HG03460 (cell line): ENCODE measurements at regions not wholly inside any gene's neighbourhood (a gene's known extent, or its start where the extent isn't known, plus 50 kb on each side); places are given as distances from the start of the nearest gene placed in this dataset.
A peak's percentile ranks its signal among the peaks of the same experiment; 100 is the strongest.

ENCODE experiments used
- ATAC-seq: cut with Tn5 transposase; IDR thresholded peaks from one replicate; pipeline ENCODE4 v1.9.1; 2021; ENCODE audit not compliant: unreplicated experiment

- ATAC-seq, result no peak
These were observed 54.2 kb downstream of the TMEM100 start for GRCh38 chr17:55668312-55668920.

- ATAC-seq, result no peak
These were observed 55.9 kb downstream of the TMEM100 start for GRCh38 chr17:55666806-55667205.

GRCh38 chr17:55664287-55664686 is 58.4 kb downstream of the TMEM100 start:
- ATAC-seq, result peak; percentile 86

- ATAC-seq, result no peak
These were observed 59.3 kb downstream of the TMEM100 start for GRCh38 chr17:55663400-55663799.

GRCh38 chr17:55661963-55662834 is 60.5 kb downstream of the TMEM100 start:
- ATAC-seq, result no peak

- no peak for ATAC-seq
These were observed 61.4 kb downstream of the TMEM100 start for GRCh38 chr17:55661256-55661758.

- ATAC-seq, result no peak
These were observed 62.3 kb downstream of the TMEM100 start for GRCh38 chr17:55660178-55660886.

- no peak for ATAC-seq
These were observed 63.0 kb downstream of the TMEM100 start for GRCh38 chr17:55659661-55660060.

- ATAC-seq, result no peak
These were observed 66.9 kb downstream of the TMEM100 start for GRCh38 chr17:55655777-55656176.

- ATAC-seq, result no peak
These were observed 67.8 kb downstream of the TMEM100 start for GRCh38 chr17:55654821-55655220.

- no peak for ATAC-seq
These were observed 68.6 kb downstream of the TMEM100 start for GRCh38 chr17:55654022-55654421.

- no peak for ATAC-seq
These were observed 69.8 kb downstream of the TMEM100 start for GRCh38 chr17:55652825-55653224.

GRCh38 chr17:55652114-55652823 is 70.4 kb downstream of the TMEM100 start:
- no peak for ATAC-seq

GRCh38 chr17:55649957-55650597 is 72.6 kb downstream of the TMEM100 start:
- no peak for ATAC-seq

GRCh38 chr17:55648086-55648485 is 74.6 kb downstream of the TMEM100 start:
- ATAC-seq, result no peak

GRCh38 chr17:55645361-55645760 is 77.3 kb downstream of the TMEM100 start:
- ATAC-seq, result no peak

GRCh38 chr17:55644346-55644745 is 78.3 kb downstream of the TMEM100 start:
- ATAC-seq, result no peak

- ATAC-seq, result no peak
These were observed 79.9 kb downstream of the TMEM100 start for GRCh38 chr17:55642741-55643140.

GRCh38 chr17:55641676-55642081 is 81.0 kb downstream of the TMEM100 start:
- ATAC-seq, result no peak

GRCh38 chr17:55639096-55639495 is 83.6 kb downstream of the TMEM100 start:
- ATAC-seq, result no peak
